SK-N-SH (cell line): ENCODE measurements at regions not wholly inside any gene's neighbourhood (a gene's known extent, or its start where the extent isn't known, plus 50 kb on each side); places are given as distances from the start of the nearest gene placed in this dataset.

Experiments
- CTCF ChIA-PET: fragments of 300-600, 350-600 bp; formaldehyde crosslinking; extraction: SDS; loops from one replicate; lab custom pipeline; 2021; lab: Yijun Ruan, JAX
- POLR2A ChIA-PET: fragments of 350-600 bp; sonication (Branson Sonifier 250); formaldehyde crosslinking; extraction: SDS; loops from one replicate; lab custom pipeline; 2020; ENCODE audit warnings: antibody characterized with exemption, inconsistent platforms; lab: Yijun Ruan, JAX
- DNase-seq: peaks from one replicate; pipeline ENCODE4 v3.0.0; 2012
- H2AFZ ChIP-seq: fragments of 200-600 bp; sonication (generic); 2 replicates; pipeline ENCODE4 v1.8.1; 2016; ENCODE audit warnings: antibody characterized with exemption, mild to moderate bottlenecking, low read depth
- H3F3A ChIP-seq: fragments of 200-600 bp; sonication (generic); replicated peaks from 2 replicates; pipeline ENCODE3; 2016; ENCODE audit warnings: antibody characterized with exemption, mild to moderate bottlenecking; ENCODE audit not compliant: insufficient read depth
- H3K27ac ChIP-seq, 2 experiments: fragments of 200-500 bp in 1 of 2; fragments of 200-600 bp in 1 of 2; sonication (Bioruptor generic) in 1 of 2; sonication (generic), shearing (Covaris generic) in 1 of 2; 2 replicates each; pipeline versions ENCODE4 v1.5.1 to v1.6.1; 2014 to 2016; ENCODE audit warnings: low read depth in 2 of 2, inconsistent platforms in 1 of 2, low read length in 1 of 2, mild to moderate bottlenecking in 1 of 2, mixed read lengths in 1 of 2
- H3K27me3 ChIP-seq: fragments of 200-600 bp; sonication (generic), shearing (Covaris generic); 2 replicates; pipeline ENCODE4 v1.6.1; 2016; ENCODE audit warnings: mixed run types; ENCODE audit not compliant: insufficient read depth
- H3K36me3 ChIP-seq, 2 experiments: fragments of 200-500 bp in 1 of 2; fragments of 200-600 bp in 1 of 2; sonication (Bioruptor generic) in 1 of 2; sonication (generic) in 1 of 2; replicated peaks in 1 of 2; 2 replicates each; pipeline versions ENCODE3 to v1.5.1; 2014 to 2016; ENCODE audit warnings: low read length in 1 of 2, mild to moderate bottlenecking in 1 of 2; ENCODE audit not compliant: insufficient read depth in 2 of 2, control insufficient read depth in 1 of 2
- H3K4me1 ChIP-seq, 2 experiments: fragments of 200-500 bp in 1 of 2; fragments of 200-600 bp in 1 of 2; sonication (Bioruptor generic) in 1 of 2; sonication (generic), shearing (Covaris generic) in 1 of 2; 2 replicates each; pipeline versions ENCODE4 v1.5.1 to v1.6.1; 2014 to 2016; ENCODE audit warnings: low read depth in 1 of 2, low read length in 1 of 2, mixed run types in 1 of 2; ENCODE audit not compliant: insufficient read depth in 2 of 2, control insufficient read depth in 1 of 2
- H3K4me2 ChIP-seq: fragments of 200-600 bp; sonication (generic), shearing (Covaris generic); 2 replicates; pipeline ENCODE4 v1.6.1; 2017; ENCODE audit warnings: mixed run types
- H3K4me3 ChIP-seq, 2 experiments: fragments of 200-500 bp in 1 of 2; fragments of 200-600 bp in 1 of 2; sonication (Bioruptor generic) in 1 of 2; sonication (generic), shearing (Covaris generic) in 1 of 2; 2 replicates each; pipeline versions ENCODE4 v1.5.1 to v1.8.1; 2014 to 2016; ENCODE audit warnings: low read depth in 2 of 2, inconsistent platforms in 1 of 2, low read length in 1 of 2, mild to moderate bottlenecking in 1 of 2, mixed read lengths in 1 of 2, moderate library complexity in 1 of 2
- H3K79me2 ChIP-seq: fragments of 200-600 bp; sonication (generic); 2 replicates; pipeline ENCODE4 v1.8.1; 2017; ENCODE audit warnings: mild to moderate bottlenecking; ENCODE audit not compliant: insufficient read depth
- H3K9ac ChIP-seq: fragments of 200-600 bp; sonication (generic); 2 replicates; pipeline ENCODE4 v1.6.1; 2017; ENCODE audit warnings: mixed run types
- H3K9me2 ChIP-seq: fragments of 200-600 bp; sonication (generic); 2 replicates; pipeline ENCODE4 v1.6.1; 2017; ENCODE audit warnings: mixed run types
- H3K9me3 ChIP-seq: fragments of 200-600 bp; sonication (generic); 2 replicates; pipeline ENCODE4 v1.6.1; 2017; ENCODE audit warnings: mixed run types, mild to moderate bottlenecking, moderate library complexity
- H4K20me1 ChIP-seq: fragments of 200-600 bp; sonication (generic); 2 replicates; pipeline ENCODE4 v1.6.1; 2017; ENCODE audit warnings: mild to moderate bottlenecking, mixed run types; ENCODE audit not compliant: insufficient read depth
- CHD2 ChIP-seq: fragments of 150-350 bp; IDR thresholded peaks from 2 replicates; pipeline ENCODE4 v1.6.1; 2018; ENCODE audit warnings: low read length; ENCODE audit not compliant: partially characterized antibody
- ELF1 ChIP-seq: IDR thresholded peaks from 2 replicates; pipeline ENCODE4 v1.4.0; 2012
- EP300 ChIP-seq, 2 experiments: IDR thresholded peaks; 2 replicates each; pipeline versions ENCODE4 v1.4.0 to v1.6.1; 2012; ENCODE audit warnings: borderline replicate concordance in 1 of 2, low read depth in 1 of 2, low read length in 1 of 2
- FOXJ3 ChIP-seq: sonication (generic); formaldehyde crosslinking; IDR thresholded peaks from 2 replicates; pipeline ENCODE4 v1.5.1; 2020; ENCODE audit warnings: mild to moderate bottlenecking, missing genetic modification reagents
- GABPA ChIP-seq: IDR thresholded peaks from 2 replicates; pipeline ENCODE4 v1.4.0; 2012; ENCODE audit warnings: low read depth, mild to moderate bottlenecking
- GATA2 ChIP-seq: sonication (generic); formaldehyde crosslinking; IDR thresholded peaks from 2 replicates; pipeline ENCODE4 v1.5.0; 2020; ENCODE audit warnings: mild to moderate bottlenecking, missing genetic modification reagents
- JUND ChIP-seq: IDR thresholded peaks from 2 replicates; pipeline ENCODE4 v1.4.0; 2012
- MEF2A ChIP-seq: IDR thresholded peaks from 2 replicates; pipeline ENCODE4 v1.4.0; 2012; ENCODE audit warnings: low read depth, borderline replicate concordance
- MXI1 ChIP-seq: IDR thresholded peaks from 2 replicates; pipeline ENCODE4 v1.6.1; 2012; ENCODE audit warnings: mild to moderate bottlenecking, low read depth, low read length, improper control_type of control experiment
- RAD21 ChIP-seq: IDR thresholded peaks from 2 replicates; pipeline ENCODE4 v1.6.1; 2012; ENCODE audit warnings: mild to moderate bottlenecking, low read length
- SMC3 ChIP-seq: IDR thresholded peaks from 2 replicates; pipeline ENCODE4 v1.6.1; 2012; ENCODE audit warnings: low read depth, low read length, improper control_type of control experiment
- TCF12 ChIP-seq: IDR thresholded peaks from 2 replicates; pipeline ENCODE4 v1.4.0; 2012
- YY1 ChIP-seq: IDR thresholded peaks from 2 replicates; pipeline ENCODE4 v1.4.0; 2012; ENCODE audit warnings: low read depth, mild to moderate bottlenecking
- WGBS: methylation state at CpG from one replicate; pipeline ENCODE4 v1.1.6; 2017; ENCODE audit warnings: low lambda C conversion rate; 5-methylcytosine and 5-hydroxymethylcytosine counted together
- TF ChIP-seq, protein P1 (sequence below): fragments of 200-600 bp; sonication (generic); IDR thresholded peaks from 2 replicates; pipeline ENCODE4 v1.6.1; 2017; ENCODE audit warnings: antibody characterized with exemption, mild to moderate bottlenecking, moderate library complexity
- TF ChIP-seq, protein P2 (sequence below): IDR thresholded peaks from 2 replicates; pipeline ENCODE4 v1.4.0; 2012; ENCODE audit warnings: low read depth, borderline replicate concordance
- TF ChIP-seq, protein P3 (sequence below): IDR thresholded peaks from 2 replicates; pipeline ENCODE4 v1.4.0; 2012; ENCODE audit warnings: low read depth
- TF ChIP-seq, protein P4 (sequence below): IDR thresholded peaks from 2 replicates; pipeline ENCODE4 v1.4.0; 2012; ENCODE audit warnings: low read depth, borderline replicate concordance

DNA sequence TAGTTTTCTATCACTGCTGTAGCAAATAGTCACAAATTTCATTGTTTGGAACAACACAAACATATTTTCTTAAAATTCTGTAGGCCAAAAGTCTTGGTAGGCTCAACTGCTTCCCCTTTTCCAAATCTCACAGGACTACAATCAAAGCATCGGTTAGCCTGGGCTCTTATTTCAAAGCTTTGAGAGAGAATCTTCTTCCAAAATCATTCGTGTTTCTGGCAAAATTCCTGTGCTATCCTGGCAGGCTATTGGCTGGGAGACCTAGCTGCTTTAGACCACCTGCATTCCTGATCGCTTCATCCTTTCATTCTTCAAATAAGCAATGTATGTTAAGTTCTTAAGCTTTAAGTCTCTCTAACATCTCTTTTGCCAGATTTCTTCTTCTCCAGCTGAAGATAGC is 629.8 kb upstream of the CDH18 start:
- 24% methylated on average over 3 of the region's 3 CpGs for WGBS
- no peak overlapping the region for H3K4me2 ChIP-seq
- no peak for TF ChIP-seq RAD21
- TF ChIP-seq CHD2: no peak
- TF ChIP-seq, protein P1, sequence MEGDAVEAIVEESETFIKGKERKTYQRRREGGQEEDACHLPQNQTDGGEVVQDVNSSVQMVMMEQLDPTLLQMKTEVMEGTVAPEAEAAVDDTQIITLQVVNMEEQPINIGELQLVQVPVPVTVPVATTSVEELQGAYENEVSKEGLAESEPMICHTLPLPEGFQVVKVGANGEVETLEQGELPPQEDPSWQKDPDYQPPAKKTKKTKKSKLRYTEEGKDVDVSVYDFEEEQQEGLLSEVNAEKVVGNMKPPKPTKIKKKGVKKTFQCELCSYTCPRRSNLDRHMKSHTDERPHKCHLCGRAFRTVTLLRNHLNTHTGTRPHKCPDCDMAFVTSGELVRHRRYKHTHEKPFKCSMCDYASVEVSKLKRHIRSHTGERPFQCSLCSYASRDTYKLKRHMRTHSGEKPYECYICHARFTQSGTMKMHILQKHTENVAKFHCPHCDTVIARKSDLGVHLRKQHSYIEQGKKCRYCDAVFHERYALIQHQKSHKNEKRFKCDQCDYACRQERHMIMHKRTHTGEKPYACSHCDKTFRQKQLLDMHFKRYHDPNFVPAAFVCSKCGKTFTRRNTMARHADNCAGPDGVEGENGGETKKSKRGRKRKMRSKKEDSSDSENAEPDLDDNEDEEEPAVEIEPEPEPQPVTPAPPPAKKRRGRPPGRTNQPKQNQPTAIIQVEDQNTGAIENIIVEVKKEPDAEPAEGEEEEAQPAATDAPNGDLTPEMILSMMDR: no peak
- TF ChIP-seq YY1: no peak
- no peak for TF ChIP-seq JUND
- no peak for TF ChIP-seq TCF12
- no peak for TF ChIP-seq FOXJ3 (CRISPR knock-in tag)
- TF ChIP-seq, protein P2, sequence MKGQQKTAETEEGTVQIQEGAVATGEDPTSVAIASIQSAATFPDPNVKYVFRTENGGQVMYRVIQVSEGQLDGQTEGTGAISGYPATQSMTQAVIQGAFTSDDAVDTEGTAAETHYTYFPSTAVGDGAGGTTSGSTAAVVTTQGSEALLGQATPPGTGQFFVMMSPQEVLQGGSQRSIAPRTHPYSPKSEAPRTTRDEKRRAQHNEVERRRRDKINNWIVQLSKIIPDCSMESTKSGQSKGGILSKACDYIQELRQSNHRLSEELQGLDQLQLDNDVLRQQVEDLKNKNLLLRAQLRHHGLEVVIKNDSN: no peak
- TF ChIP-seq, protein P3, sequence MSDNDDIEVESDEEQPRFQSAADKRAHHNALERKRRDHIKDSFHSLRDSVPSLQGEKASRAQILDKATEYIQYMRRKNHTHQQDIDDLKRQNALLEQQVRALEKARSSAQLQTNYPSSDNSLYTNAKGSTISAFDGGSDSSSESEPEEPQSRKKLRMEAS: no peak
- no peak for TF ChIP-seq GABPA
- no peak for TF ChIP-seq MEF2A
- no peak overlapping the region for H3K9ac ChIP-seq
- no peaks in the 10 kb centered on the region for H3K4me1 ChIP-seq
- H3F3A ChIP-seq: no peaks in the 10 kb centered on the region
- ChIA-PET CTCF (no interaction called here), POLR2A (no interaction called here)
- H3K36me3 ChIP-seq: no peaks in the 10 kb centered on the region
- H3K9me3 ChIP-seq: no peaks in the 10 kb centered on the region
- no peaks in the 10 kb centered on the region for H4K20me1 ChIP-seq
- H3K27me3 ChIP-seq: no peaks in the 10 kb centered on the region
- no peak overlapping the region for H2AFZ ChIP-seq
- no peaks in the 10 kb centered on the region for H3K79me2 ChIP-seq
- H3K4me3 ChIP-seq: no peak overlapping the region
- no peaks in the 10 kb centered on the region for H3K9me2 ChIP-seq
- no peak for DNase-seq
- no peak overlapping the region for H3K27ac ChIP-seq

DNA sequence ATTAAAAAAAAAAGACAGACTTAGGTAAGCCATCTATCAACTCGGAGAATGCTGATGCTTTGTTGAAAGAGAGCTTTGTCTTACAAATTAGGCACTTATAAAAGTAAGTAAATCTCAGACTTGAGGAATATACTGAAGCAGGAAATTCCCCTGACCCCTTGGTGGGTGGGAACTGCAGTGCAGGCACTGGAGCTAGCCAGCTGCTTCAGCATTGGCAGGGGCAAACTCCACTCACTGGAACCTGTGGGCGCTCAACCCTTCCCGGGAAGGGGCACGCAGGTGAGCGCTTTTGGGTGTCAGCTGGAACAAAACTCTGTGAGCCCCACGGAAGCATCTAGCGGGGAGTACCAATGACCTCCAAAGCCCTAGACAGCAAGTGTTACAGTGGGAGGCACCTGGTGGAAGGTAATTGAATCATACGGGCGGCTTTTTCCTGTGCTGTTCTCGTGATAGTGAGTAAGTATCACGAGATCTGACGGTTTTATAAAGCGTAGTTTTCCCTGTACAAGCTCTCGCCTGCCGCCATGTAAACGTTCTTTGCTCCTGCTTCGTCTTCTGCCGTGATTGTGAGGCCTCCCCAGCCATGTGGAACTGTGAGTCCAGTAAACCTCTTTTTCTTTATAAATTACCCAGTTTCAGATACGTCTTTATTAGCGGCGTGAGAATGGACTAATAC is 628.0 kb upstream of the CDH18 start:
- Histone ChIP-seq H4K20me1 (no peaks in the 10 kb centered on the region), H3K79me2 (no peaks in the 10 kb centered on the region), H3K9me2 (no peaks in the 10 kb centered on the region), H3K27me3 (no peaks in the 10 kb centered on the region), H3K9ac (no peak overlapping the region), H3K36me3 (no peaks in the 10 kb centered on the region), H2AFZ (no peak overlapping the region), H3K9me3 (no peaks in the 10 kb centered on the region), H3K27ac (no peak overlapping the region), H3K4me1 (no peaks in the 10 kb centered on the region), H3K4me2 (no peak overlapping the region), H3K4me3 (peak overlapping the region in 1 of 2 experiments; percentile 14; a peak in 2 of 4 replicates), H3F3A (no peaks in the 10 kb centered on the region)
- no peak for TF ChIP-seq GATA2 (CRISPR knock-in tag)
- TF ChIP-seq SMC3: no peak
- TF ChIP-seq MEF2A: no peak
- no peak for TF ChIP-seq TCF12
- TF ChIP-seq EP300 (IDR thresholded peaks at IDR 0.05; ENCODE audit: borderline replicate concordance in 1 of 2, low read depth in 1 of 2, low read length in 1 of 2): no peak
- no peak for TF ChIP-seq ELF1
- TF ChIP-seq, protein P4, sequence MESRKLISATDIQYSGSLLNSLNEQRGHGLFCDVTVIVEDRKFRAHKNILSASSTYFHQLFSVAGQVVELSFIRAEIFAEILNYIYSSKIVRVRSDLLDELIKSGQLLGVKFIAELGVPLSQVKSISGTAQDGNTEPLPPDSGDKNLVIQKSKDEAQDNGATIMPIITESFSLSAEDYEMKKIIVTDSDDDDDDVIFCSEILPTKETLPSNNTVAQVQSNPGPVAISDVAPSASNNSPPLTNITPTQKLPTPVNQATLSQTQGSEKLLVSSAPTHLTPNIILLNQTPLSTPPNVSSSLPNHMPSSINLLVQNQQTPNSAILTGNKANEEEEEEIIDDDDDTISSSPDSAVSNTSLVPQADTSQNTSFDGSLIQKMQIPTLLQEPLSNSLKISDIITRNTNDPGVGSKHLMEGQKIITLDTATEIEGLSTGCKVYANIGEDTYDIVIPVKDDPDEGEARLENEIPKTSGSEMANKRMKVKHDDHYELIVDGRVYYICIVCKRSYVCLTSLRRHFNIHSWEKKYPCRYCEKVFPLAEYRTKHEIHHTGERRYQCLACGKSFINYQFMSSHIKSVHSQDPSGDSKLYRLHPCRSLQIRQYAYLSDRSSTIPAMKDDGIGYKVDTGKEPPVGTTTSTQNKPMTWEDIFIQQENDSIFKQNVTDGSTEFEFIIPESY: 0 out of 2 replicates have a peak, but pooled peaks have one; percentile 24
- TF ChIP-seq, protein P1: no peak
- no peak for TF ChIP-seq MXI1
- POLR2A ChIA-PET: no interaction called here
- DNase-seq: no peak
- CTCF ChIA-PET: no interaction called here
- WGBS: 26% methylated on average over 15 of the region's 21 CpGs
